Epithelial cell of proximal tubule (primary cell): ENCODE measurements at regions not wholly inside any gene's neighbourhood (a gene's known extent, or its start where the extent isn't known, plus 50 kb on each side); places are given as distances from the start of the nearest gene placed in this dataset.

Source experiments
- DNase-seq: peaks from one replicate; pipeline ENCODE4 v3.0.0-alpha.2; 2011; ENCODE audit warnings: low read depth
- H3K4me3 ChIP-seq: 2 replicates; pipeline ENCODE4 v1.5.1; 2011; ENCODE audit warnings: low read depth, mild to moderate bottlenecking, low read length
- TF ChIP-seq, protein P1 (sequence below): conservative IDR thresholded peaks from 2 replicates; pipeline ENCODE4 v1.5.1; 2012; ENCODE audit warnings: low read depth, mild to moderate bottlenecking, low read length

- DNase-seq = no peak
- H3K4me3 ChIP-seq = no peak overlapping the region
- TF ChIP-seq, protein P1, sequence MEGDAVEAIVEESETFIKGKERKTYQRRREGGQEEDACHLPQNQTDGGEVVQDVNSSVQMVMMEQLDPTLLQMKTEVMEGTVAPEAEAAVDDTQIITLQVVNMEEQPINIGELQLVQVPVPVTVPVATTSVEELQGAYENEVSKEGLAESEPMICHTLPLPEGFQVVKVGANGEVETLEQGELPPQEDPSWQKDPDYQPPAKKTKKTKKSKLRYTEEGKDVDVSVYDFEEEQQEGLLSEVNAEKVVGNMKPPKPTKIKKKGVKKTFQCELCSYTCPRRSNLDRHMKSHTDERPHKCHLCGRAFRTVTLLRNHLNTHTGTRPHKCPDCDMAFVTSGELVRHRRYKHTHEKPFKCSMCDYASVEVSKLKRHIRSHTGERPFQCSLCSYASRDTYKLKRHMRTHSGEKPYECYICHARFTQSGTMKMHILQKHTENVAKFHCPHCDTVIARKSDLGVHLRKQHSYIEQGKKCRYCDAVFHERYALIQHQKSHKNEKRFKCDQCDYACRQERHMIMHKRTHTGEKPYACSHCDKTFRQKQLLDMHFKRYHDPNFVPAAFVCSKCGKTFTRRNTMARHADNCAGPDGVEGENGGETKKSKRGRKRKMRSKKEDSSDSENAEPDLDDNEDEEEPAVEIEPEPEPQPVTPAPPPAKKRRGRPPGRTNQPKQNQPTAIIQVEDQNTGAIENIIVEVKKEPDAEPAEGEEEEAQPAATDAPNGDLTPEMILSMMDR = no peak
These were observed 1267.8 kb downstream of the PLA2G4A start for GRCh38 chr1:188096521-188096920.

- TF ChIP-seq, protein P1 = no peak
- H3K4me3 ChIP-seq = no peak overlapping the region
- DNase-seq = no peak
These were observed 1288.7 kb downstream of the PLA2G4A start for GRCh38 chr1:188117436-188117835.

GRCh38 chr1:188122646-188123045 is 1293.9 kb downstream of the PLA2G4A start:
- H3K4me3 ChIP-seq = no peak overlapping the region
- DNase-seq = no peak
- TF ChIP-seq, protein P1 = no peak

DNA sequence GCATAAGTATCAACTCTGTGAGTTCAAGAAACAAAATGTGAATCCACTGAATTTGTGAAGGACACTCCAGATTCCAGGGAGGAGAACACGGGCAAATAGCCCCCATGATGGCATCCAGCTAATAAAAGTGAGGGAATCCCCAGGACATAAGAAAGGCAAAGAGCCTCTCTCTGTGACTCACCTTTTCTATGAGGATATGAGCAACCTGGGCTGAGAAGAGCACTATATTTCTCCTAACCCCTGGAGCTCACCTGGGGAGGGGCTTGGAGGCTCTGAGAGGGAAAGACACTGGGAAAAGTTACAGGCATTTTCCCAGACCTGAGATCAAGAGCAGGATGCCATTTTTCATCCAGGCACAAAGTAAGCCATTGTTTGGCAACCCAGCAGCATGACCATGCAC is 1298.8 kb downstream of the PLA2G4A start:
- H3K4me3 ChIP-seq = no peak overlapping the region
- DNase-seq = no peak
- TF ChIP-seq, protein P1 = no peak

DNA sequence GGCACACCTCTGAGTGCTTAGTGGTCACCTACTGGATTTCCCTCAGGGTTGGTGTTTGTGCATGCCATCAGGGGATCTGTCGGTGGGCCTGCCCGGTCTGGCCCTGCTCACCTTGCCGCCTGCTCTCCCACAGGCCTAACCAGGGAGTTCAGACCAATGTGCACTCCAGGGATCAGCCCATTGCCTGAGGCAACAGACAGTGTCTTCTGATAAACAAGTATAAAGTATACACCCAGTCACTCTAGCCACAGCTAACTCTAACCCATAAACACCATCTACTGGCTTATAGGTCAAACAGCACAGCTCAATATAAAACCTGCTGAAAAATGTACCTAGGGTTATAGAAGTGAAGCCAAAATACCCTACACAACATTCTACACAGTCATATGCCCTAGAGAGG is 1300.0 kb downstream of the PLA2G4A start:
- TF ChIP-seq, protein P1 = peak; percentile 21
- no peak for DNase-seq
- no peak overlapping the region for H3K4me3 ChIP-seq

DNA sequence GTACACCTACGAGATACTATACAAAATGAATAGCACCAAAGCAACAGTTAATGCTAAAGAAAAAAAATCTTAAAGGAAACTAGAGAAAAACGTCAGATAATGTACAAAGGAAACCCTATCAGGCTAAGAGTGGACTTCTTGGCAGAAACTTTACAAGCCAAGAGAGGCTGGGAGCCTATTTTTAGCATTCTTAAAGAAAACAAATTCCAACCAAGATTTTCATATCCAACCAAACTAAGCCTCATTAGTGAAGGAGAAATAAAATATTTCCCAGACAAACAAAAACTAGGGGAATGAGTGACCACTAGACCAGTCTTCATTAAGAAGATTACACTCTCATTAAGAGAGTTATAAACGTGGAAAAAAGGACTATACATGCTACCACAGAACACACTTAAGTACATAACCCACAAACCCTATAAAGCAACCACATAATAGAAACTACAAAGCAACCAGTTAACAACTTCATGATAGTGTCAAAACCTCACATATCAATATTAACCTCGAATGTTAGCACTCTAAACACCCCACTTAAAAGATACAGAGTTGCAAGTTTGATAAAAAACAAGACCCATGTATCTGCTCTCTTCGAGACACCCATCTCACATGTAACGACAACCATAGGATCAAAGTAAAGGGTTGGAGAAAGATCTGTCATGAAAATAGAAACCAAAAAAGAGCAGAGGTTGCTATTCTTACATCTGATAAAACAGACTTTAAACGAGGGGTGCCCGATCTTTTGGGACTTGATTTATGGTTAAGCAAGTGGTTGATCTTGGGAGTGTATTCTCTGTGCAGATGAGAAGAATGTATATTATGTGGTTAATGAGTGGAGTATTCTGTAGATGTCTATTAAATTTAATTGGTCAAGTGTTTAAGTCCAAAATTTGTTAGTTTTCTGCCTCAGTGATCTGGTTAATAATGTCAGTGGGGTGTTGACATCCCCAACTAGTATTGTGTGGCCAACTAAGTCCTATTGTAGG is 1301.4 kb downstream of the PLA2G4A start:
- no peak for DNase-seq
- TF ChIP-seq, protein P1 = no peak
- H3K4me3 ChIP-seq = no peak overlapping the region

GRCh38 chr1:188137221-188137620 is 1308.5 kb downstream of the PLA2G4A start:
- H3K4me3 ChIP-seq = no peak overlapping the region
- DNase-seq = no peak
- TF ChIP-seq, protein P1 = no peak
